BJ (cell line): ENCODE measurements at regions not wholly inside any gene's neighbourhood (a gene's known extent, or its start where the extent isn't known, plus 50 kb on each side); places are given as distances from the start of the nearest gene placed in this dataset.

Experiments
- CTCF ChIA-PET: fragments of 350-600 bp; formaldehyde crosslinking; extraction: SDS; loops from one replicate; lab custom pipeline; 2021; ENCODE audit warnings: antibody characterized with exemption, inconsistent platforms; lab: Yijun Ruan, JAX
- POLR2A ChIA-PET: fragments of 300-600 bp; sonication (Branson Sonifier 250); formaldehyde crosslinking; extraction: SDS; loops from one replicate; lab custom pipeline; 2021; ENCODE audit warnings: antibody characterized with exemption; lab: Charles Lee
- DNase-seq: peaks from one replicate; pipeline ENCODE4 v3.0.0-alpha.2; 2011; ENCODE audit warnings: low read depth
- H3K27me3 ChIP-seq: 2 replicates; pipeline ENCODE4 v1.6.0; 2011; ENCODE audit warnings: low read length; ENCODE audit not compliant: control insufficient read depth, insufficient read depth
- H3K36me3 ChIP-seq: 2 replicates; pipeline ENCODE4 v1.5.1; 2011; ENCODE audit warnings: low read length; ENCODE audit not compliant: control insufficient read depth, insufficient read depth
- H3K4me3 ChIP-seq: 2 replicates; pipeline ENCODE4 v1.5.1; 2011; ENCODE audit warnings: low read depth, mild to moderate bottlenecking, control low read depth, low read length
- TF ChIP-seq, protein P1 (sequence below): IDR thresholded peaks from 2 replicates; pipeline ENCODE4 v1.5.1; 2011; ENCODE audit warnings: low read depth, mild to moderate bottlenecking, control low read depth, inconsistent platforms, low read length, moderate library complexity; ENCODE audit not compliant: insufficient read depth

DNA sequence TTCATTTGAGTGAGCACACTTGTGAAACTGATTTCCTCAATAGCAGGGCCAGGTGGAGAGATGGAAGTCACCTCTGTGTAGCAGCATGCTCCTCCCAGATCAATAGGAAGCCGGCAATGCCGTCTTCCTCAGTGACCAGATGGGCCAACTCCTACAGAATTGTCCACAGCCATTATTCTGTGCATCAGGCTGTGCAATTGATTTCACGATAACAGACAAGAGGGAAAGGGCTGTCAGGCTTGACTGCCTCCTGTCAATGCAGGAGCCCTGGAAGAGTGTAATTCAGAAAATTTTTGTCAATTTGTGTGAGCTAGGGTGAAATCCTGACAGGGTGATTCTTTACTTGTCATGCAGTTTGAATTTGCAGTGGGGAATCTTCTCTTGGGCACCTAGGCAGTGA is 838.4 kb upstream of the NUDT12 start:
- H3K27me3 ChIP-seq, result no peaks in the 10 kb centered on the region
- DNase-seq, result no peak
- ChIA-PET CTCF (no interaction called here), POLR2A (no interaction called here)
- H3K36me3 ChIP-seq, result no peaks in the 10 kb centered on the region
- no peak overlapping the region for H3K4me3 ChIP-seq
- TF ChIP-seq, protein P1, sequence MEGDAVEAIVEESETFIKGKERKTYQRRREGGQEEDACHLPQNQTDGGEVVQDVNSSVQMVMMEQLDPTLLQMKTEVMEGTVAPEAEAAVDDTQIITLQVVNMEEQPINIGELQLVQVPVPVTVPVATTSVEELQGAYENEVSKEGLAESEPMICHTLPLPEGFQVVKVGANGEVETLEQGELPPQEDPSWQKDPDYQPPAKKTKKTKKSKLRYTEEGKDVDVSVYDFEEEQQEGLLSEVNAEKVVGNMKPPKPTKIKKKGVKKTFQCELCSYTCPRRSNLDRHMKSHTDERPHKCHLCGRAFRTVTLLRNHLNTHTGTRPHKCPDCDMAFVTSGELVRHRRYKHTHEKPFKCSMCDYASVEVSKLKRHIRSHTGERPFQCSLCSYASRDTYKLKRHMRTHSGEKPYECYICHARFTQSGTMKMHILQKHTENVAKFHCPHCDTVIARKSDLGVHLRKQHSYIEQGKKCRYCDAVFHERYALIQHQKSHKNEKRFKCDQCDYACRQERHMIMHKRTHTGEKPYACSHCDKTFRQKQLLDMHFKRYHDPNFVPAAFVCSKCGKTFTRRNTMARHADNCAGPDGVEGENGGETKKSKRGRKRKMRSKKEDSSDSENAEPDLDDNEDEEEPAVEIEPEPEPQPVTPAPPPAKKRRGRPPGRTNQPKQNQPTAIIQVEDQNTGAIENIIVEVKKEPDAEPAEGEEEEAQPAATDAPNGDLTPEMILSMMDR, result no peak

DNA sequence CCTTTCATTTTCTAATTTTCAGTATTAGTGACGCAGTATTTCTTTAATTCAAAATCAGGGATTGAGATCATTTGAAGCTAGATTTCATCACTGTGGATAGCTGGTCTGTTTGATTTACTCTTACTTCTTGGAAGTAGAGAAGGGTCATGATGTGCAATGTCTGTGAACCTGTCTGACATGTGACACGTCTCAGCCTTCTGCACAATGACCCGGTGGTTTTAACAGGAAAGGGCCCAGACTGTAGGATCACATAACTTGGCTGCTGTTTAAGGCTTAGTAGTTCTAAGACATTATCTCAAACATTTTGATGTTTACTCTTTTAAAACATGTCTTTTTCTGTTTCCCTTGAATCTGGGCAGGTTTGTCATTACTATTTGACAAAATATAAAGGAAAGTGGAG is 823.3 kb upstream of the NUDT12 start:
- TF ChIP-seq, protein P1, result no peak
- no peaks in the 10 kb centered on the region for H3K36me3 ChIP-seq
- ChIA-PET CTCF (no interaction called here), POLR2A (no interaction called here)
- no peak for DNase-seq
- no peaks in the 10 kb centered on the region for H3K27me3 ChIP-seq
- no peak overlapping the region for H3K4me3 ChIP-seq

DNA sequence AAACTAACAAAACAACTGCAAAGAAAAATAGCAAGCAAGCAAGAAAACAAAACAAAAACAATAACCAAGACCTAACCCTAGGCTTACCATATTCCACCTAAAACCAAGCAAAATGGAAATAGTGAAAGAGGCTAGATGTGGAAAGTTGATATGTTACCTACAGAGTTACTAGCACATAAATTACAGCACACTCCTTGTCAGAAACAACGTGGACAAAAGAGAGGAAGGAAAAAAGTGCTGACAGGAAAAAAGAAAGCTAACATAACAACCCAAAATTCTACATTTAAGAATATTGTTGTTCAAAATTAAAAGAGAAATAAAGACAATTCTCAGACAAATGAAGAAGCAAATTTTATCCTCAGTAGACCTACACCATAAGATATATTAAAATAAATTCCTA is 812.8 kb upstream of the NUDT12 start:
- TF ChIP-seq, protein P1, result no peak
- ChIA-PET POLR2A (no interaction called here), CTCF (no interaction called here)

DNA sequence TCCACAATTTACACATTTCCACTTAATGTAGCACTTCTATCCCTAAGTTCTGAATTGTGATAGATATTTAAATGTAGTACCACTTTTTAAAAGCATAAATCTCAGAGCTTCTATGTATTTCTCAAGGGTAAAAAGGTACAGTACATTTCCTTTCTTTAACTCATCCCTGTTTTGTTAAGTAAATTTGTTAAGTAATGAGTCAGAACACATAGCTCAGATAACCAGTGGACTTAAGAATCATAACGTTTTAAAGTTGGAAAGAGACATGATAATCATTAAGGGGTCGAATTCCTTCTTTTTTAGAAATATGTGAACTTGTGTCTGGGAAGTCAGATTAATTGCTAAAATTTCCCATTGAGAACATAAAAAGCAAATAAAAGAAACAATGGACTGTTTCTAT is 810.2 kb upstream of the NUDT12 start:
- Histone ChIP-seq H3K4me3 (no peak overlapping the region), H3K27me3 (no peaks in the 10 kb centered on the region), H3K36me3 (no peaks in the 10 kb centered on the region)
- POLR2A ChIA-PET, result no interaction called here
- CTCF ChIA-PET, result no interaction called here
- no peak for DNase-seq
- TF ChIP-seq, protein P1, result no peak

More for the DNA sequence above, 812.8 kb upstream of the NUDT12 start:
- DNase-seq, result no peak
- Histone ChIP-seq H3K27me3 (no peaks in the 10 kb centered on the region), H3K36me3 (no peaks in the 10 kb centered on the region), H3K4me3 (no peak overlapping the region)

DNA sequence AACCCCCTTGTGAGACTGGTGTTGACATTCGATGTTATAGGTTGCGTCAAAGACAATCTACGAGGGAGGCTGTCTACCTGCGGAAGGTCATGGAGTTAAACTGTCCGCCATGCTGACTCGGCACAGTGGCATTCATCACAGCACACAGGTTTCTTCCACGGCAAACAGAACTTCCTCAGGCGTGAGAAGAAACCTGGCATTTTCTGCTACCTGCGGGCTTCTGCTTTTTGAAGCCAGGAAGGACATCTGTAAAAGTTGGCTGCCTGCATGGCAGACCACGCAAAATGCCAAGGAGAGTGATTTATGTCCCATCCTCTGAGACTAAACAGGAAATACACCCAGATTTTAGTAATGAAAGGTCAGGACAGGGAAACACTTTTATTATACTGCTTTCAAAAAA is 809.8 kb upstream of the NUDT12 start:
- CTCF ChIA-PET, result no interaction called here
- H3K27me3 ChIP-seq, result no peaks in the 10 kb centered on the region

More for the DNA sequence above, 809.8 kb upstream of the NUDT12 start:
- no peak overlapping the region for H3K4me3 ChIP-seq
- TF ChIP-seq, protein P1, result no peak
- POLR2A ChIA-PET, result no interaction called here
- no peaks in the 10 kb centered on the region for H3K36me3 ChIP-seq
- DNase-seq, result no peak
